GM21723 (cell line): ENCODE measurements at regions not wholly inside any gene's neighbourhood (a gene's known extent, or its start where the extent isn't known, plus 50 kb on each side); places are given as distances from the start of the nearest gene placed in this dataset.
"Not testable (repeated sequence)": the region's sequence is repeated elsewhere in the genome, so short reads cannot be mapped to it uniquely, and the experiment has no call there.

Experiments used
- ATAC-seq: cut with Tn5 transposase; IDR thresholded peaks from one replicate; pipeline ENCODE4 v1.9.1; 2021; ENCODE audit warnings: mild to moderate bottlenecking, moderate library complexity; ENCODE audit not compliant: unreplicated experiment

GRCh38 chr1:102687383-102687782, 420.9 kb downstream of the COL11A1 start:
- no peak for ATAC-seq

GRCh38 chr1:102661481-102661880, 446.8 kb downstream of the COL11A1 start:
- ATAC-seq = no peak

GRCh38 chr1:102659876-102660483, 448.3 kb downstream of the COL11A1 start:
- not testable (repeated sequence) for ATAC-seq

GRCh38 chr1:102655034-102655433, 453.3 kb downstream of the COL11A1 start:
- no peak for ATAC-seq

GRCh38 chr1:102640872-102641271, 467.4 kb downstream of the COL11A1 start:
- no peak for ATAC-seq

GRCh38 chr1:102640312-102640711, 468.0 kb downstream of the COL11A1 start:
- no peak for ATAC-seq

GRCh38 chr1:102631691-102632090, 476.6 kb downstream of the COL11A1 start:
- no peak for ATAC-seq

- ATAC-seq = no peak
These were observed 478.3 kb downstream of the COL11A1 start for GRCh38 chr1:102630041-102630440.

GRCh38 chr1:102628109-102628613, 480.2 kb downstream of the COL11A1 start:
- ATAC-seq = no peak

- ATAC-seq = no peak
These were observed 481.2 kb downstream of the COL11A1 start for GRCh38 chr1:102627145-102627544.

GRCh38 chr1:102615896-102616295, 492.4 kb downstream of the COL11A1 start:
- ATAC-seq = no peak

GRCh38 chr1:102595106-102595505, 513.2 kb downstream of the COL11A1 start:
- ATAC-seq = no peak

- no peak for ATAC-seq
These were observed 515.0 kb downstream of the COL11A1 start for GRCh38 chr1:102593276-102593675.

GRCh38 chr1:102588536-102588935, 519.8 kb downstream of the COL11A1 start:
- no peak for ATAC-seq

GRCh38 chr1:102586022-102586421, 522.3 kb downstream of the COL11A1 start:
- ATAC-seq = no peak

- ATAC-seq = no peak
These were observed 527.5 kb downstream of the COL11A1 start for GRCh38 chr1:102580806-102581205.

- no peak for ATAC-seq
These were observed 529.5 kb downstream of the COL11A1 start for GRCh38 chr1:102578804-102579203.

GRCh38 chr1:102572637-102573036, 535.7 kb downstream of the COL11A1 start:
- no peak for ATAC-seq

- ATAC-seq = no peak
These were observed 542.1 kb downstream of the COL11A1 start for GRCh38 chr1:102566182-102566581.

GRCh38 chr1:102562380-102562779, 545.9 kb downstream of the COL11A1 start:
- no peak for ATAC-seq

- ATAC-seq = no peak
These were observed 554.1 kb upstream of the OLFM3 start for GRCh38 chr1:102550729-102551384.

- no peak for ATAC-seq
These were observed 549.5 kb upstream of the OLFM3 start for GRCh38 chr1:102546251-102546650.
